Activated B cell treated with CpG ODN at 0.5 μM for 24 hours (primary cell): ENCODE measurements at regions not wholly inside any gene's neighbourhood (a gene's known extent, or its start where the extent isn't known, plus 50 kb on each side); places are given as distances from the start of the nearest gene placed in this dataset.

Experiments used
- ATAC-seq: fragments of 200-7000 bp; cut with Tn5 transposase; one replicate; pipeline ENCODE4 v1.10.0; 2021; ENCODE audit warnings: low read depth, mild to moderate bottlenecking, moderate library complexity
- CTCF ChIA-PET: fragments of 350-600 bp; sonication (Branson Sonifier 250); formaldehyde crosslinking; loops from one replicate; lab custom pipeline; 2021; ENCODE audit warnings: antibody characterized with exemption; lab: Charles Lee
- POLR2A ChIA-PET: fragments of 350-600 bp; sonication (Branson Sonifier 250); formaldehyde crosslinking; loops from one replicate; lab custom pipeline; 2021; ENCODE audit warnings: antibody characterized with exemption; lab: Charles Lee
- DNase-seq: peaks from one replicate; pipeline ENCODE4 v3.0.0; 2022
- H3K27ac Mint-ChIP-seq: one replicate; pipeline ENCODE4 v1.8.0; 2020; ENCODE audit warnings: mixed read lengths
- H3K27me3 Mint-ChIP-seq: one replicate; pipeline ENCODE4 v1.8.0; 2021; ENCODE audit warnings: mixed read lengths
- H3K36me3 Mint-ChIP-seq: one replicate; pipeline ENCODE4 v1.8.0; 2021; ENCODE audit warnings: low read depth, mixed read lengths
- H3K4me1 Mint-ChIP-seq: one replicate; pipeline ENCODE4 v1.8.0; 2021; ENCODE audit warnings: mixed read lengths
- H3K4me3 Mint-ChIP-seq: one replicate; pipeline ENCODE4 v1.8.0; 2020; ENCODE audit warnings: mild to moderate bottlenecking, mixed read lengths
- H3K9me3 Mint-ChIP-seq: one replicate; pipeline ENCODE4 v1.8.0; 2020; ENCODE audit warnings: mixed read lengths
- intact Hi-C: fragments of 100-400 bp; cut with micrococcal nuclease; formaldehyde crosslinking; loops from one replicate; pipeline ENCODE4 v1.15.1; 2024
- TF ChIP-seq, protein P1 (sequence below): fragments of 200-600 bp; IDR thresholded peaks from one replicate; pipeline ENCODE4 v1.8.0; 2022; ENCODE audit warnings: antibody characterized with exemption, mild to moderate bottlenecking

DNA sequence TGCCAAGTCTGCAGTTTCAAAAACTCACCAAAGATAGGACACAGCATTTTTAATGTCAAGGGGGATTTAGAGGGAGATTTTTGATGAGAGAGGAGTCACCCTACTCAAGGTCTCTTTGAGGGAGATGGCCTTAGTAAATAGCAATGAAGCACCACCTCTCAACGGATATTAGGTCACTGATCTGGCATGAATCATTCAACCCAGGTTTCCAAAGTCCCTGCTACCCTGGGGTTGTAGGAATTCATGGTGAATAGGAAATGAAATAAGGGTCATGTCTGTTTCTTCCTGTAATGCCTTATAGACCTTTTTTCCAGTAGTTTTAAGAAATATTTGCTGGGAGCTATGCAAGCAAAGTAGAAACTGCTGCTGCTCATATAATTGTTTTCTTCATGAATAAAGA is 2154.9 kb downstream of the LRRC4C start:
- Mint-ChIP-seq H3K4me3 (no peak overlapping the region), H3K27me3 (no peaks in the 10 kb centered on the region), H3K27ac (no peak overlapping the region), H3K9me3 (peaks cover 8% of the 10 kb centered on the region), H3K36me3 (no peaks in the 10 kb centered on the region), H3K4me1 (no peaks in the 10 kb centered on the region)
- ChIA-PET CTCF (no interaction called here), POLR2A (no interaction called here)
- DNase-seq = no peak
- TF ChIP-seq, protein P1, sequence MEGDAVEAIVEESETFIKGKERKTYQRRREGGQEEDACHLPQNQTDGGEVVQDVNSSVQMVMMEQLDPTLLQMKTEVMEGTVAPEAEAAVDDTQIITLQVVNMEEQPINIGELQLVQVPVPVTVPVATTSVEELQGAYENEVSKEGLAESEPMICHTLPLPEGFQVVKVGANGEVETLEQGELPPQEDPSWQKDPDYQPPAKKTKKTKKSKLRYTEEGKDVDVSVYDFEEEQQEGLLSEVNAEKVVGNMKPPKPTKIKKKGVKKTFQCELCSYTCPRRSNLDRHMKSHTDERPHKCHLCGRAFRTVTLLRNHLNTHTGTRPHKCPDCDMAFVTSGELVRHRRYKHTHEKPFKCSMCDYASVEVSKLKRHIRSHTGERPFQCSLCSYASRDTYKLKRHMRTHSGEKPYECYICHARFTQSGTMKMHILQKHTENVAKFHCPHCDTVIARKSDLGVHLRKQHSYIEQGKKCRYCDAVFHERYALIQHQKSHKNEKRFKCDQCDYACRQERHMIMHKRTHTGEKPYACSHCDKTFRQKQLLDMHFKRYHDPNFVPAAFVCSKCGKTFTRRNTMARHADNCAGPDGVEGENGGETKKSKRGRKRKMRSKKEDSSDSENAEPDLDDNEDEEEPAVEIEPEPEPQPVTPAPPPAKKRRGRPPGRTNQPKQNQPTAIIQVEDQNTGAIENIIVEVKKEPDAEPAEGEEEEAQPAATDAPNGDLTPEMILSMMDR = no peak
- ATAC-seq = no peak
- intact Hi-C loops = no loop called here

DNA sequence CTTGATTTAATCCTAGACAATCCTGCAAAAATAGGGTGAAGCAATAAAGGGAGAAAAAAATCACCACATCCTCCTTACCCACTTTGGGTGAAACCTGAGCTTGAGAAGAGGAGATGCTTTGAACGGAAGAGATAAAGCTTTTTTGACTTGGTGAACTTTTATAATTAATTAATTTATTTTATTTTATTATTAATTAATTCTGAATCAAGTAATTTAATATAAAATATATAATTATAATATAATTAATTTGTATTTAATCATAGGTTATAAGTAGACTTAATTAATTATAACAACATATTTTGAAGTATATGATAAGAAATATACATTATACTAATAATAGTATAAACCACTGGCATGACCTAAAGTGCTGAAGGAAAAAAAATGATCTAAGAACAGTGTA is 2164.8 kb downstream of the LRRC4C start:
- POLR2A ChIA-PET = no interaction called here
- Mint-ChIP-seq H3K4me1 (no peaks in the 10 kb centered on the region), H3K4me3 (no peak overlapping the region), H3K27ac (no peak overlapping the region), H3K27me3 (no peaks in the 10 kb centered on the region), H3K36me3 (no peaks in the 10 kb centered on the region), H3K9me3 (peaks cover 21% of the 10 kb centered on the region)
- no peak for DNase-seq
- no peak for ATAC-seq
- intact Hi-C loops = no loop called here
- TF ChIP-seq, protein P1 = no peak
- CTCF ChIA-PET = no interaction called here

DNA sequence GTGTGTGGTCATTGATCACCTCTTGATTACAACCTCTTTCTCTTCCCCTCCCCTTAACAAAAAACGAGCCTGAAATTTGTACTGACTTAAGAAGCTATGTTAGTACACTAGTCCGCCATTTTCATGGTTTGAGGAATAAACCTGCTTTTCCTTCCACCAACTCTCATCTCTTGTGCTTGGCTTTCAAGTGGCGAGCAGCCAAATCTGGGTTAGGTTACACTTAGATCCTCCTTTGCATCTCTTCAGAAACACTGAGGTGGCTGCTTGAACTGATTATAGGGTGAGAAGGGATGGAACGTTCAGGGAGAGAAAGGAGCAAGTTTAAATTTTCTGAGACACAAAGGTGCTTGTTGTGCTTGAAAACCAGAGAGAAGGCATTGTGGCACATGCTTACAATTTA is 2171.4 kb downstream of the LRRC4C start:
- intact Hi-C loops = no loop called here
- no peak for DNase-seq
- ChIA-PET POLR2A (no interaction called here), CTCF (no interaction called here)
- TF ChIP-seq, protein P1 = no peak
- ATAC-seq = no peak
- Mint-ChIP-seq H3K27ac (no peak overlapping the region), H3K27me3 (no peaks in the 10 kb centered on the region), H3K4me1 (no peaks in the 10 kb centered on the region), H3K36me3 (no peaks in the 10 kb centered on the region), H3K4me3 (no peak overlapping the region), H3K9me3 (peaks cover 7% of the 10 kb centered on the region)

DNA sequence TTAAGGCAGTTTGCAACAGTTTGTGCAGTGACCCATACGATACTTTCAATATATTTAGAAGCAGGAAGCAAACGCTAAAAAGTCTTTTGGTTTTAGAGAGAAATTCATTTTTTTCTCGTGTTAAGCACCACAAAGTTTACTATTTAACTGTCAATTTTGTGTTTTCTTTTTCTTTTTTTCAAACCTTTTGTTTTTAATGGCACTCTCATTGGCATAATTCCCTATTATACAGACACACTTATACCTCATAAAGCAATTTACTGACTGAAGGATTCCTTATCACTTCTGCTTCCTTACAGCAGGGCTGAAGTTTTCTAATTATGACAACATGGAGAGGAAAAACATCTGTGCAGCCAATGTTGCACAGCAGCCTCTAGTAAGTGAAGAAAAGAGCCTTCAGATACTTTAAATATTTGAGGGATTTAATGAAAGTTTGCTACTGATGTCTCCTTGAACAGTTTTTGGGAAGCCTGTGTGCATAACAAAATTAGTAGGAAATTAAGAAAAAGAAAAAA is 2191.2 kb downstream of the LRRC4C start:
- no peak overlapping the region for H3K27ac Mint-ChIP-seq
- TF ChIP-seq, protein P1 = no peak
- ChIA-PET POLR2A (no interaction called here), CTCF (no interaction called here)
- ATAC-seq = no peak
- H3K36me3 Mint-ChIP-seq = no peaks in the 10 kb centered on the region
- no peaks in the 10 kb centered on the region for H3K27me3 Mint-ChIP-seq
- intact Hi-C loops = no loop called here
- H3K4me3 Mint-ChIP-seq = no peak overlapping the region
- no peak for DNase-seq
- peaks cover 12% of the 10 kb centered on the region for H3K9me3 Mint-ChIP-seq
- H3K4me1 Mint-ChIP-seq = no peaks in the 10 kb centered on the region

DNA sequence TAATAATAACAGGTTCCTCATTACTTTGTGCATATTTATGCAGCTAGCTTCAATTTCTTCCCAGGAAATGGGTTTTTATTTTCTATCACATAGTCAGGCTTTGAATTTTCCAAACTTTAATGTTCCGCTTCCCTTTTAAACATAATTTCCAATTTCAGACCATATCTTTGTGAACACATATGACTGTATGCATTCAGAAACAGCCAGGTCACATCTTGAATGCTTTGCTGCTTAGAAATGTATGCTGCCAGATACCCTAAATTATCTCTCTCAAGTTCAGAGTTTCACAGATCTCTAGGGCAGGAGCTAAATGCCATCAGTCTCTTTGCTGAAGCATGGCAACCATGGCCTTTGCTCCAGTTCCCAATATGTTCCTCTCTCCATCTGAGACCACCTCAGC is 2203.8 kb downstream of the LRRC4C start:
- CTCF ChIA-PET = no interaction called here
- H3K4me3 Mint-ChIP-seq = no peak overlapping the region
- ATAC-seq = no peak
- no peaks in the 10 kb centered on the region for H3K27me3 Mint-ChIP-seq
- DNase-seq = no peak
- intact Hi-C loops = no loop called here
- no peak overlapping the region for H3K27ac Mint-ChIP-seq
- no peaks in the 10 kb centered on the region for H3K4me1 Mint-ChIP-seq
- TF ChIP-seq, protein P1 = no peak
- H3K36me3 Mint-ChIP-seq = no peaks in the 10 kb centered on the region
- peaks cover 5% of the 10 kb centered on the region for H3K9me3 Mint-ChIP-seq
- POLR2A ChIA-PET = no interaction called here
